Type B pancreatic cell (in vitro differentiated cells): ENCODE measurements at regions not wholly inside any gene's neighbourhood (a gene's known extent, or its start where the extent isn't known, plus 50 kb on each side); places are given as distances from the start of the nearest gene placed in this dataset.

Experiments used
- DNase-seq: peaks from one replicate; pipeline ENCODE4 v3.0.0; 2021; ENCODE audit warnings: mixed read lengths; ENCODE audit not compliant: unreplicated experiment; ENCODE audit errors: extremely low spot score
- H3K27ac Mint-ChIP-seq: 2 replicates; pipeline ENCODE4 v1.8.0; 2021; ENCODE audit warnings: mild to moderate bottlenecking, mixed read lengths
- H3K27me3 Mint-ChIP-seq: 2 replicates; pipeline ENCODE4 v1.8.0; 2021; ENCODE audit warnings: mixed read lengths
- H3K36me3 Mint-ChIP-seq: 2 replicates; pipeline ENCODE4 v1.8.0; 2021; ENCODE audit warnings: mixed read lengths
- H3K4me1 Mint-ChIP-seq: one replicate; pipeline ENCODE4 v1.8.0; 2021; ENCODE audit warnings: mixed read lengths; ENCODE audit not compliant: unreplicated experiment
- H3K4me3 Mint-ChIP-seq: 2 replicates; pipeline ENCODE4 v1.8.0; 2021; ENCODE audit warnings: mild to moderate bottlenecking, mixed read lengths
- H3K9me3 Mint-ChIP-seq: 2 replicates; pipeline ENCODE4 v1.8.0; 2021; ENCODE audit warnings: mixed read lengths
- CTCF ChIP-seq: fragments of 200-600 bp; sonication (generic); conservative IDR thresholded peaks from 2 replicates; pipeline ENCODE4 v1.5.0; 2021; ENCODE audit warnings: antibody characterized with exemption, mild to moderate bottlenecking

- DNase-seq = no peak
- H3K27me3 Mint-ChIP-seq = peaks cover 4% of the 10 kb centered on the region
- no peak for TF ChIP-seq CTCF
- no peak overlapping the region for H3K4me3 Mint-ChIP-seq
- peaks cover 5% of the 10 kb centered on the region for H3K4me1 Mint-ChIP-seq
- H3K36me3 Mint-ChIP-seq = no peaks in the 10 kb centered on the region
- no peak overlapping the region for H3K27ac Mint-ChIP-seq
- peaks cover 5% of the 10 kb centered on the region for H3K9me3 Mint-ChIP-seq
Measured at GRCh38 chr3:8097690-8098089, 403.9 kb upstream of the LMCD1 start.

GRCh38 chr3:8103954-8104353, 397.7 kb upstream of the LMCD1 start:
- Mint-ChIP-seq H3K27ac (no peak overlapping the region), H3K9me3 (peaks cover 5% of the 10 kb centered on the region), H3K4me1 (peaks cover 10% of the 10 kb centered on the region), H3K36me3 (no peaks in the 10 kb centered on the region), H3K27me3 (no peaks in the 10 kb centered on the region), H3K4me3 (no peak overlapping the region)
- DNase-seq = no peak
- TF ChIP-seq CTCF = no peak

GRCh38 chr3:8106921-8107320, 394.7 kb upstream of the LMCD1 start:
- no peak for DNase-seq
- Mint-ChIP-seq H3K4me1 (peaks cover 17% of the 10 kb centered on the region), H3K27me3 (no peaks in the 10 kb centered on the region), H3K9me3 (no peaks in the 10 kb centered on the region), H3K27ac (no peak overlapping the region), H3K4me3 (no peak overlapping the region), H3K36me3 (no peaks in the 10 kb centered on the region)
- TF ChIP-seq CTCF = no peak

- no peaks in the 10 kb centered on the region for H3K9me3 Mint-ChIP-seq
- no peak for DNase-seq
- no peaks in the 10 kb centered on the region for H3K27me3 Mint-ChIP-seq
- H3K27ac Mint-ChIP-seq = no peak overlapping the region
- TF ChIP-seq CTCF = peak; percentile 91
- H3K4me1 Mint-ChIP-seq = peaks cover 6% of the 10 kb centered on the region
- H3K36me3 Mint-ChIP-seq = no peaks in the 10 kb centered on the region
- peak overlapping the region; percentile 39 for H3K4me3 Mint-ChIP-seq
Measured at GRCh38 chr3:8110966-8111798, 390.4 kb upstream of the LMCD1 start.

GRCh38 chr3:8112587-8112986, 389.0 kb upstream of the LMCD1 start:
- H3K9me3 Mint-ChIP-seq = no peaks in the 10 kb centered on the region
- TF ChIP-seq CTCF = no peak
- DNase-seq = no peak
- H3K4me3 Mint-ChIP-seq = no peak overlapping the region
- no peaks in the 10 kb centered on the region for H3K36me3 Mint-ChIP-seq
- no peak overlapping the region for H3K27ac Mint-ChIP-seq
- H3K27me3 Mint-ChIP-seq = no peaks in the 10 kb centered on the region
- peaks cover 6% of the 10 kb centered on the region for H3K4me1 Mint-ChIP-seq
